ENCODE measurements at regions not wholly inside any gene's neighbourhood (a gene's known extent, or its start where the extent isn't known, plus 50 kb on each side); places are given as distances from the start of the nearest gene placed in this dataset.

DNA sequence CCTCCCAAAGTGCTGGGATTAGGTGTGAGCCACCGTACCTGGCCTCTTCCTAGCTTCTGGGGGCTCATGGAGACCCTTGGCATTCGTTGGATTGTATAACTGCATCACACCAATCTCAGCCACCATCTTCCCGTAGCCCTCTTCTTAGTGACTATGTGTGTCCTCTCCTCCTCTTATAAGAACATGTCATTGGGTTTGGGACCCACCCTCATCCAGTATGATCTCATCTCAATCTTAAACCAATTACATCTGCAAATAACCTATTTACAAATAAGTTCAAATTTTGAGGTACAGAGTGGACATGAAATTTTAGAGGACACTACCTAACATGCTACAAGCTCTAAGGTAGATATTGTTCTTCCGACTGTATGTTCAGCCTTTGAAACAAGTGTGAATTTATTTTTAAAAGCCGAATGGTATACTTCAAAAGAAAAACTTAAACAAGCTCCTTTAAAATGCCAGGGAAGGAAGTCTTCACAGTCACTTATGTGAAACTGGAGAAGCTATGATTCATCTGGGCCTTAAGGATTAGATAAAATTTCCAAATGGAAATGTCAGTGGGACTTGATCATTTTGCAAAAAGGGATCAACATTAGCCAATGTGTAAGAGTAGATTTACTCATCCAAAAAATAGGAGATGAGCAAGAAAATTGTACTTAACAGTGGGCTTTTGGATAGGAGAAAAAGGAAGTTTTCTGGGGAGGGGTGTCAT lies 225.7 kb downstream of the MEX3B start:
- Histone ChIP-seq H3K27ac (ENCODE audit: insufficient read length, low read depth, low read length) (no peak overlapping the region), H2BK120ac (ENCODE audit: low read depth, low read length, poor library complexity, severe bottlenecking) (no peak overlapping the region), H3K4me2 (ENCODE audit: insufficient read depth, insufficient read length, low read length) (no peak overlapping the region), H3K27me3 (ENCODE audit: insufficient read depth, low read length) (no peaks in the 10 kb centered on the region), H4K20me1 (ENCODE audit: control insufficient read depth, insufficient read depth, insufficient read length) (no peaks in the 10 kb centered on the region), H3K56ac (ENCODE audit: insufficient read length, low read depth, low read length) (no peak overlapping the region), H3K18ac (ENCODE audit: insufficient read length, low read depth, low read length) (no peak overlapping the region), H2AK5ac (ENCODE audit: insufficient read length, low read length) (no peak overlapping the region), H2BK15ac (ENCODE audit: low read depth, low read length) (no peak overlapping the region), H3K9me3 (ENCODE audit: control insufficient read depth, low read depth, low read length) (no peaks in the 10 kb centered on the region), H4K91ac (ENCODE audit: insufficient read length, low read depth, low read length) (no peak overlapping the region), H2AFZ (ENCODE audit: low read length) (no peak overlapping the region), H3K4me1 (ENCODE audit: insufficient read depth, low read length) (no peaks in the 10 kb centered on the region; the same call in 1 of the 2 replicates), H3K79me2 (ENCODE audit: insufficient read depth, low read length) (no peaks in the 10 kb centered on the region), H4K5ac (ENCODE audit: insufficient read length, low read depth, low read length) (no peak overlapping the region), H2BK5ac (ENCODE audit: insufficient read length, low read length) (no peak overlapping the region), H3K23ac (ENCODE audit: insufficient read length, low read depth, low read length) (no peak overlapping the region), H3K23me2 (ENCODE audit: insufficient read length, low read depth, low read length, poor library complexity, severe bottlenecking) (no peaks in the 10 kb centered on the region), H3K79me1 (ENCODE audit: insufficient read depth, low read depth, low read length, poor library complexity, severe bottlenecking) (no peaks in the 10 kb centered on the region), H3K4ac (ENCODE audit: low read depth, low read length) (no peak overlapping the region), H4K8ac (replicated peaks; ENCODE audit: insufficient read length, low read depth, low read length) (no peak overlapping the region), H2BK12ac (ENCODE audit: insufficient read length, low read depth, low read length) (no peak overlapping the region), H3K9ac (ENCODE audit: extremely low read depth, insufficient read length, low read length) (no peak overlapping the region), H2BK20ac (ENCODE audit: low read depth, low read length, poor library complexity, severe bottlenecking) (no peak overlapping the region), H3T11ph (ENCODE audit: low read length) (no peak overlapping the region), H3K14ac (ENCODE audit: insufficient read depth, low read length) (no peak overlapping the region)
- Mint-ChIP-seq H3K27me3 (ENCODE audit: low read depth) (no peaks in the 10 kb centered on the region; the same call in 1 of the 2 replicates), H3K36me3 (ENCODE audit: insufficient read depth in 1 of 3, low read depth in 3 of 3) (no peaks in the 10 kb centered on the region; a peak in 1 of 7 replicates), H3K9me3 (peaks cover 0 to 6% of the 10 kb centered on the region in 2 experiments; a peak in 2 of 5 replicates), H3K4me1 (peaks cover 0 to 3% of the 10 kb centered on the region in 2 experiments; a peak in 1 of 4 replicates), H3K27ac (no peak overlapping the region; a peak in 1 of 7 replicates), H3K4me3 (no peak overlapping the region)
- no peak for TF ChIP-seq CTCF (conservative IDR thresholded peaks at IDR 0.05)
- DNase-seq = no peak
- no CpG with 5 or more reads among the region's 5 CpGs for WGBS (ENCODE audit: extremely low coverage, insufficient read length, low lambda C conversion rate)

Data from H9 (cell line).